PC-9 (cell line): ENCODE measurements at regions not wholly inside any gene's neighbourhood (a gene's known extent, or its start where the extent isn't known, plus 50 kb on each side); places are given as distances from the start of the nearest gene placed in this dataset.

Source experiments
- CTCF ChIP-seq: fragments of 200-600 bp; sonication (generic); conservative IDR thresholded peaks from 2 replicates; pipeline ENCODE4 v1.6.1; 2017; ENCODE audit warnings: mixed run types, antibody characterized with exemption, mild to moderate bottlenecking, moderate library complexity
- EZH2 ChIP-seq: fragments of 200-600 bp; sonication (generic); IDR thresholded peaks from 2 replicates; pipeline ENCODE4 v1.8.0; 2017; ENCODE audit warnings: antibody characterized with exemption, low read depth

- TF ChIP-seq CTCF (no peak), EZH2 (no peak)
Observed at GRCh38 chr11:86135319-86135714, 66.4 kb upstream of the PICALM start.
